ENCODE measurements at regions not wholly inside any gene's neighbourhood (a gene's known extent, or its start where the extent isn't known, plus 50 kb on each side); places are given as distances from the start of the nearest gene placed in this dataset.

DNA sequence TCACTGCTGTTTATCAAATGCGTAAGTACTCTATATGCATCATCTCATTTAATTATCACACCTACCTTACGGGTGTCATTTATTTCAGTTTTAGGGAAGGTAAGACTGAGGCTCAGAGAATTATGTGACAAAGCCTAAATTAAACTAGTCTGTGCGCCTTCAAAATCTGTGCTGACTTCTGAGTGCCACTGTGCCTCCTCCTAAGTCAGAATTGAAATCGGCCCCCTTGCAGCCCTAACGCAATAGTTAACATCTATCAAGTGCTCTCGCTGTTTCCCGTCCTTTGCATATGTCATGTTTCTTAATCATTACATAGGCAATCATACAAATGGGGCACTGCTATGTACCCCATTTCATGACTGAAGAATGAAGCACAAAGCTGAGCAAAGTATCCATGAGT, 79.0 kb upstream of the PDE10A start:
- no peak for DNase-seq

DNA sequence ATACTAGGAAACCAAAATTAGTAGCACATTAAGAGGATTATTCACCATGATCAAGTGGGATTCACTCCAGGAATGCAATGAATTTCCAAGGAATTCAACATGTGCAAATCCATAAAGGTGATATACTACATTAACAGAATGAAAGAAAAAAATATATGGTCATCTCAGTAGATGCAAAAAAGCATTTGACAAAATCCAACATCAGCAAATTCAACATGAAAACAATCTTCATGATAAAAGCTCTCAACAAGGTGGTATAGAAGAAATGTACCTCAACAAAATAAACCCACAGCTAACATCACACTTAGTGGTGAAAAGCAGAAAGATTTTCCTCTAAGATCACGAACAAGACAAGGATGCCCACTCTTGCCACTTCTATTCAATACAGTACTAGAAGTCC, 74.4 kb upstream of the PDE10A start:
- DNase-seq: no peak

DNA sequence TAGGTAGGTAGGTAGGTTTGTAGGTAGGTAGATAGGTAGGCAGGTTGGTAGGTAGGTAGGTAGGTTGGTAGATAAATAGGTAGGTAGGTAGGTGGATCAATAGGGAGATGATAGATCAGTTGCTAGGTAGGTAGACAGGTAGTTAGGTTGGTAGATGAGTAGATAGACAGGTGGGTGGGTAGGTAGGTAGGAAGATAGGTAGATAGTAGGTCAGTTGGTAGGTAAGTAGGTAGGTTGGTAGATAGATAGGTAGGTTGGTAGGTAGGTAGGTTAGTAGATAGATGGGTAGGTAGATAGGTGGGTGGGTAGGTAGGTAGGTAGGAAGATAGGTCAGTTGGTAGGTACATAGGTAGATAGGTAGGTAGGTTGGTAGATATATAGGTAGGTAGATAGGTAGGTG, 72.0 kb upstream of the PDE10A start:
- no peak for DNase-seq

DNA sequence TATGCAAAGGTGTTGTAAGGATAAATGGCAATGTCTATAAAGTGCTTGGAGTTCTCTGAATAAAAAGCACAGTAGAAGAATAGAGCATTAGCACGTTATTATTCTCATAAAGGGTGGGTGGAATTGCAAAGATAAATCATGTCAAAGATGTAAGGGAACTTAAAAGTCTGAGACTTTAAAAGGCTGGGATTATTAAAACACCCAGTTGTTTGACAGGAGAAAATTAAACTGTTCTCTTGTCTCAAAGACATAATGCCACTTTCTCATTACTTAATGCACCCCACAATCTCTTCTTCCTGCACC, 70.4 kb upstream of the PDE10A start:
- DNase-seq: no peak

DNA sequence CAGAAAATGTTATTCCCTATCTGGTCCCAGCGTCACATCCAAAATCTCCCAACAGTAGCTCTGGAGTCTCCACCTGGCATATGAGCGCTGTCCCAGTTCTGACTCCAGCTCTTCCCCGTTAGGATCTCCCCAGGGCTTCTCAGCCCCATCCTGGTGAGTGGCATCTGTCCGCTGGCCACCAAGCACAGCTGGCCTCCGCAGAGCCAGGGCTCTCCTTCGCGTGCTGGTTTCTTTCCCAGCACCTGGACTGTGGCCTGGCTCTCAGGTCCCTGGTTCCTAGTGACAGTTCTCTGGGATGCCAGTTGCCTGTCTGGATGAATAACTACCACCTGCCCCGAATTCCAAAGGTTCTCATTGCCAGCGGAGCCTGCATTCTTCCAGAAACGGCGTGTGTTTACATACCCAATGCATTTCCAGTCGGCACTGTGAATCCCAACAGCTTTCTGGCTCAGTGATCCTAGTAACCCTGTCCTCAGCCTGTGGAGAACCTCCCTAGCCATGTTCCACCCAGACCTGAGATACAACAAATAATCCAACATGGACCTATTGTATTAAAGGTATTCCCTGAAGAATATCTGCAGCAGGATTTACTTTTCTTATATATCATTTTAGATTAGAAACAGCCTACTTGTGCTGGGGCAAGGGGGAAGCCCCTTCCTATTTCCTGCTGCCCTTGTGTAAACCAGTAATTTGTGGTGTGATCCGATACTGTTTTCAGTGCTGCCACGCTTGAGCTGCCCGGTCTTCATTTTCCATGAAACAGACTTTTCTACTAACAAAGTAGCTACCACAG, 69.9 kb upstream of the PDE10A start:
- no peak for DNase-seq

DNA sequence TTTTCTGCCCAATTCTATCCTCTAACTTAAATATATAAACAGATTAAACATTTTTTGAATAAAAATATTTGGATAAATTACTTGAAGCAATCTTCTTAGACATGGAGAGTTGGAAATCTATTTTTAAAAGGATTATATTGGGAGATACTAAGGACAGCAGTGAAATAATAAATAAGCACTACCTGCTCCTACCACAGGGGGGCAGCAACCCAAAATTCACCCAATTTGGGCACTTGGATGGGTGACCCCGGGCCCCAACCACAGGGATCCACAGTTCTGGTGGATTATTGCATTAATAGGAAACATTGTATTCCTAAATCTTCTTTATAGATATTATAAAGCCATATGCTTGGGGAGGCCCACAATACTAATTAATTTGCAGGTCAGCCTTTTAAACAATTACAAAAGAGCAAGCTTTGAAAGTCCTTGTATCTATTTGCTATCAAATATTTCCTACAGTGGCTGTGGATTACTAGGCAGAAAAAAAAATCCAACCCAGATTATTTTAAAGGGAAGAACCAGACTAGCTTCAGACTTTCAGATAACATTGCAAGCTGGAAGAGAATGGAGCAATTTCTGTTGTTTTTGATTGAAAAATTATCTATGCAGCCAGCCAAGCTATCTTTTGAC, 66.4 kb upstream of the PDE10A start:
- DNase-seq: no peak

DNA sequence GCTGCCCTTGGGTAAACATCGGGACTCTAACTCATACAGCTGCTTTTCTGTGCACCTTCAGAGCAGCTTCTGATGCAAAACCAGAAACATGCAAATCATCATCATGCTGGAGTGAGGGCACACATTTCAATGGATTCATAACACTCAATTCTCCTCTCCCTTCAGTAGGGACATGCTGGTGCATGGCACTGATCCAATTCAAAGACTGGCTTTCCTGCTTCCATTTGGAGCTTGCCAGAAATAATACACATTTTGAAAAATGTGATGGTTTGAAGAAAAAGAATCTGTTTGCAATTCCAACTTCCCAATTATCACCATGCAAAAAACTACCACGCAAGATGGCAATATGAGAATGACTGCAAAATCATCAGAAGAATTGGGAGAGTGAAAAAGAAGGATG, 65.2 kb upstream of the PDE10A start:
- no peak for DNase-seq

DNA sequence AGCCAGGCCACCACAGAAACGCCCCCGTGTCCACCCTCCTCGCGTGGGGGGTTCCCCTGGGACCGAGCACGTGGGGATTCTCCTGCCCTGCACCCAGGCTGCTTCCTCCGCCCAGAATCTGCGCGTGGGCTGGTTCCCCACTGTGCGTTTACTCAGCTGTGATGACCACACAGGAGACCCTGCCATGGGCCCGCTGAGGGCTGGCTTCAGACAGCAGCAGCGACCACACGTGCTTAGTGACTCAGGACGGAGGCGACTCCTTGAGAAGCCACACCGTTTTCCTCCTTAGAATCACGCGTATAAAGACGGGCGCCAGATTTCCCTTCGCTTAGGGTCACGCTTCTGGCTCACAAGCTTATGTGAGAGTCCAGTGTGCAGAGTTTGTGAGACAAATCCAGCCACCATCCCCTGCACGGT, 63.9 kb upstream of the PDE10A start:
- no peak for DNase-seq

DNA sequence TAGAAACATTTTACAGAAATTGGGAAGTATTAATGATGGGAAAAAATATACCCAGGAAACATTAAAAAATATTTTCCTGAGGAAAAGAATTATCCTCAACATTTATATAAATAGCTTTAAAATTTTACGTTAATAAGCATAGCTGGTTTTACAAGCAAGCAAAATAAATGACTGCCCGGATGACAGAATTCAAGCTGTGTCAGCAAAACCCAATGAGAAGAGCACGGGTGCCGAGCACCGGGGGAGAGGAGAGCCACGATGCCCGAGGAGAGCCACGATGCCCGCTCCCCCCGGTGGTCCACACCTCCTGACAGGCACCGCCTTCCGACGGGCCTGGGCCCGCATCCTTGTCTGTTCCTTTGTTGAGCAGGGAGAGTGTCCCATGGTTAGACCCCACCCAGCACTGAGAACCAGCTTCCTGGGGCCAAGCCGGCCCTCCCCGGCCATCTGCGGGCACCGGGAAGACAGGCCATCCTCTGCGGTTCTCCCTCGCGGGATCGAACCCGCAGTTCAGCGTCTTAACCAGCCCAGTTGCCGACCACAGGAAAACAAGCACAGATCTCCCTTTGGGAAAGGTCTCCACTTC, 63.3 kb upstream of the PDE10A start:
- no peak for DNase-seq

DNA sequence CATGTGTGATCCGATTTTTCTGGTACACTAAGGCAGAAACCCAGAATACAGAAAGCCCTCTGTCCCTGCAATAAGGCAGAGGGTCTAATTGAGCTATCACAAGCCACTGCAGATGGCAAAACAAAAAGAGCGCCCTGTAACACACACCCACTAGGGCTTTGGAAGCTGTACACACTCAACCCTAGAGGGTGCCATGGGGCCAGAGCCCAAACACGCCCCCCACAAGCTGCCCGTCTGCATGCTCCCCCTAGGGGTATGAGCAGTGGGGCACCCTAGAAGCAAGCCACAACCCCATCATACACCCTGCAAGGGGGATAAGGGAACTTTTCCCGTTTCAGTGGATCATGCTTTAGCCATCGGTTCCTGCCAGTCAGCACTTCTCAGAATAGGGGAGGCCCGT, 62.2 kb upstream of the PDE10A start:
- DNase-seq: no peak

DNA sequence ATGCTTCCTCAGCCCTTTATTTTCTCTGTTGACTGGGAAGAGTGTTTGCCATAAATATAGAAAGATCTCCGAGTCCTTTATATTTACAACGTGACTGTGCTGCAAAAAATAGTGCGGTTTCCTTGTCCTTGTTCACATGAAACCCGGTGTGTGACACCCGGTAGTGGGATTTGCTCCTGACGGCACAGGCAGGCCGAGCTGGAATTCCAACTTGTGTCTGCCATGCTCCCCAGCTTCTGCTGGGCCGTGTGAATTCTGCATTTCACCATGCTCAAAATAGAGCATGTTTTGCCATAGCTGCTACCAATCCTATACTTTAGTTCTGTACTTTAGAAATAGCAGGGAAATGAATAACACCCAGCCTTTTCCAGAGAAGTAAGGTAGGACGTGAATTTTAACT, 60.3 kb upstream of the PDE10A start:
- DNase-seq: no peak

DNA sequence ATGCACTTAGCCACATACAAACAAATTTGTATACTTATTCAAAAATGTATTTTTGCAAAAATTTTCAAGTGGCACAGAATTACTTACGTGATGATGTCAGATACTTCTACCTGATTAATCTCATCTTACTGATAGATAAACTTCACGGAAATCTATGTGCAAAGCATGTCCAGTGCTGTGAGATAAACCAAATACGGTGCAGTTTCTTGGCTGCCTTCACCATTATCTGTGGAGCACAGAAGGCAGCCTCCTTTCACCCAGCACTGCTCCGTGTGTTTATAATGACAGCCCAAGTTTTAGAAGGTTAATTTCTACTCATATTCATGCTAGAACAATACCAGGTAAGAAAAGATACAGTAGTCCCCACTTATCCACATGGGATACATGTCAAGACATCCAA, 59.0 kb upstream of the PDE10A start:
- DNase-seq: no peak

DNA sequence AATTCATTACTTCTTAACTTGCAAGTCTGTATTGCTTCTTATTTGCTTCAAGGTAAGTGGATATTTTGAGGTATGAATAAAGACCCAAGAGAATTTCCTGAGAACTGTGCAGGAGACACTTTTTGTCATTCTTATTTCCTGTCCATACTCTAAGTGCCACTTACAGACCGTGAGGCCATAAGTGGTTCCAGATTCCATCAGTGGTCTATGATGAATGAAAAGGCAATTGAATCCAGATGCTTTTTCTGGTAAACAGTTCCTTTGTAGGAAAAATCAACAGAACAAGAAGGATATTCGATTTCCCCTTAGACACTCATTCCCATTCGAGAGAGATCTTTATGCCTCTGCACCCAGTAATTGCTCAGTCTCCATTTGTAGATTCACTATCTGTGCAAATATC, 58.3 kb upstream of the PDE10A start:
- DNase-seq: no peak

DNA sequence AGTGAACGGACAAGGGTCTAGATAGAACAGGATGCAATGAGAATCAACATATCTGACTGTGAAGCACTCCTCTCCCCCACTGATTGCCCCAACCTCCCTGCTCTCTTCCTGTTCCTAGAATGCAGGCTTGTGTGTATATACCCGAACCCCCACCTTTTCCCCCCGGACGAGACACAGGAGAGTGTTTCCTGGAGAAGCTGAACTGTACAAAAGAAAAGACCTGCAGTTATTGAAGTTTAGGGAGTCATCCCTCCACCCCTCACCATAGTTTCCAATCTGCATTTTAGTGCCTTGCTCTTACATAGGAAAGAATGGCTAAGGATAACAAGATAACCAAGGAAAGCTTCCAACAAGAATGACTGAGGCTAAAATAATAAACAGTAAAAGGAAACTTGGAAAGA, 55.5 kb upstream of the PDE10A start:
- DNase-seq: no peak

DNA sequence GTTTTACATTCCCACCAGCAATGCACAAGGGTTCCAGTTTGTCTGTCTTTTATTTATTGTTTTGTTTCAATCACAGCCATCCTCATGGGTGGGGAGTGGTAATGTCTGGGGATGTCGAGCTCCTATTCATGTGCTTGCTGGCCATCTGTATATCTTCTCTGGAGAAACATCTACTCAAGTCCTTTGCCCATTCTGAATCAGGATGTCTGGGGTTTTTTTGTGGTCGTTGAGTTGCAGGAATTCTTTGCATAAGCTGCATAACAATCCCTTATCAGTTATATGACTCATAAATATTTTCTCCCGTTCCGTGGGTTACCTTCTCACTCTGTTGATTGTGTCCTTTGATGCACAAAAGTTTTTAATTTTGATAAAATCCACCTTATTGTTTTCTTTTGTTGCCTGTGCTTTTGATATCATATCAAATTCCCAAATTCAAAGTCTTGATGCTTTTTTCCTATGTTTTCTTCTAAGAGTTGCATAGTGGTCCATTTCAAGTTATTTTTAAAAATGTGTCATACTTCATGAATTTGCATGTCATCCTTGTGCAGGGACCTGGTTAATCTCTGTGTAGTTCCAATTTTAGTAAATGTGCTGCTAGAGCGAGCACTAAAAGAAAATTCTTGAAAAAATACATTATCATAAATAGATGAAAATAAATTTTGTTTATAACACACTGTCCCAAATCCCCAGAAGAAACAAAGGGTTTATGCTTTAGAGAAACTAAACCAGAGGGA, 54.9 kb upstream of the PDE10A start:
- DNase-seq: no peak

DNA sequence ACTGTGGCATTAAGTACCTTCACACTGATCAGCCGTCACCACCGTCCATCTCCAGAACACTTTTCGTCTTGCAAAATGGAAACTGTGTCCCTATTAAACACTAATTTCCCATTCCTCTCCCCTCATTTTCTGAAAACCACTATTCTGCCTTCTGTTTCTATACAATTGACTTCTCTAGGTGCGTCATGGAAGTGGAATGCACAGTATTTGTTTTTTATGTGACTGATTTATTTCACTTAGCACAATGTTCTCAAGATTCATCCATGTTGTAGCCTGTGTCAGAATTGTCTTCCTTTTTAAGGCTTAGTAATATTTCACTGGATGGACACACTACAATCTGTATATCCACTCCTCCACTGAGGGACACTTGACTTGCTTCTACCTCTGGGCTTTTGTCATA, 53.8 kb upstream of the PDE10A start:
- DNase-seq: no peak

DNA sequence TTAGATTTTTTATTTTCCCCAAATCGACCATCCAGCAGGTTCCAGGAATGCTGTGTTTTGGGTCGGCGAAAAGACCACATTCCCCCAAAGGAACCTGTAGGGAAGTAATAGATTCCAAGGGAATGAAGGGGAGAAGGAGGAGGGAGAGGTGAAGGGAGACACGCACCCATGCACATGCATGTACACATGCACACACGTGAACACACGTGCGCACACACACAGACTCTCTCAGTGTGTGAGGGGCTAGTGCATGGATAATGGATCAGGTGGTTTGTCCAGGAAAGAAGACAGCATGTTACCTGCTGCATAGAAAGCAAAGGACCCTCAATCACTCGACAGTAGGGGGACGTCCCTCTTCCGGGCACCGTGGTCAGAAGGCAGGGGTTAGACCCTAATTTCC, 52.4 kb upstream of the PDE10A start:
- DNase-seq: no peak

DNA sequence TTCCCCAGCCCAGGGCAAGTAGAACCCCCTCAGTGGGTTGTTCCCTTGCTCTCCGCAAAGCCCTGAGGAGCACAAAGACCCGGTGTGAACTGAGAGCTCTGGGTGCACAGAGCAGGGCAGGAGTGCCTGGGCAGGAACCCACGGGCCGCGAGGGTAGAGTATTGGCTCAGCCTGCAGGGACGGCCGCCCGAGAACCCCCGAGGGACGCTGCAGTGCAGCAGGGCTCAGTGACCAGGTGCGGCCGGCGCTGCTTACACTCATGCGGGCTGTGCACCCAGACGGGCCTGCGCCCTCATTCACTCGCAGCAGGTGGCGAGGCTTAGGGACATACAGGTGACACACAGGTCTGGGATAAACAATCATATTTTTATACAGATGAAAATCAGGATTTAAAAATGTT, 51.9 kb upstream of the PDE10A start:
- DNase-seq: no peak

DNA sequence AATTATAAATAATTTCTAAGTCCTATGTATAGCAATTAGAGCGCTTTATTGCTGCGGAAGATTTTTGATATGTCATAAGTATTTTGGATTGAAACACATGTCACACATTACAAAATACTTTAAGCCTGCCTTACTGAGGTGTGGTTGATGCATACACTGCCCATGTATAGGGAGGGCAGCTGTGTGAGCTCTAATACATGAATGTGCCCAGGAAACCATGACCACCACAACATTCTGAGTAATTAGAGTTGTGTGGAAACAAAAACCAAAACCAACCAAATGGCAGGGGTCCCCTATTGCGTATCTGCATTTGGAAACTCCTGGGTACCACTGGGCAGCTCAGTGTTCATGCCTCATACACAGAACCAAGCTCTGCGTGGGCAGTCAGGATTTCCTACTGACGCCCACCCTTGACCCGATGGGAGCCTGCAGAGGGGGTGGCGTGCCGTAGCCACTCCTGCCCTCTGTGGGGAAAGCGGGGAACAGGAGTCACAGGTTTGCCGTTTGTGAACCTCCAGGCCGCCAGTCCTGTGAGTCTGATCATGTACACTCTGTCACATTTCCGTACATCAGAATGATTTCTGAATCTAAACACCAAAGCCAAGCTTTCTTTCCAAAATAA, 50.9 kb upstream of the PDE10A start:
- no peak for DNase-seq

Measured in effector CD4-positive, alpha-beta T cell (primary cell).